GM12892 (cell line): ENCODE measurements at regions not wholly inside any gene's neighbourhood (a gene's known extent, or its start where the extent isn't known, plus 50 kb on each side); places are given as distances from the start of the nearest gene placed in this dataset.

Experiments
- POLR2A ChIP-seq: IDR thresholded peaks from 2 replicates; pipeline ENCODE4 v1.6.1; 2011; ENCODE audit warnings: low read depth, low read length, control low read depth
- POLR2AphosphoS5 ChIP-seq: IDR thresholded peaks from 2 replicates; pipeline ENCODE4 v1.6.1; 2011; ENCODE audit warnings: low read depth, low read length, control low read depth
- TAF1 ChIP-seq: IDR thresholded peaks from 2 replicates; pipeline ENCODE4 v1.6.1; 2011; ENCODE audit warnings: low read depth, mild to moderate bottlenecking, control low read depth, low read length, borderline replicate concordance

- no peak for TF ChIP-seq POLR2AphosphoS5
- TF ChIP-seq POLR2A: no peak
- no peak for TF ChIP-seq TAF1
These were observed 320.4 kb upstream of the CCL2 start for GRCh38 chr17:33934696-33935095.
